ENCODE measurements at regions not wholly inside any gene's neighbourhood (a gene's known extent, or its start where the extent isn't known, plus 50 kb on each side); places are given as distances from the start of the nearest gene placed in this dataset.

GRCh38 chr3:98968347-98968746, 66.9 kb upstream of the DCBLD2 start:
- TF ChIP-seq, protein P1, sequence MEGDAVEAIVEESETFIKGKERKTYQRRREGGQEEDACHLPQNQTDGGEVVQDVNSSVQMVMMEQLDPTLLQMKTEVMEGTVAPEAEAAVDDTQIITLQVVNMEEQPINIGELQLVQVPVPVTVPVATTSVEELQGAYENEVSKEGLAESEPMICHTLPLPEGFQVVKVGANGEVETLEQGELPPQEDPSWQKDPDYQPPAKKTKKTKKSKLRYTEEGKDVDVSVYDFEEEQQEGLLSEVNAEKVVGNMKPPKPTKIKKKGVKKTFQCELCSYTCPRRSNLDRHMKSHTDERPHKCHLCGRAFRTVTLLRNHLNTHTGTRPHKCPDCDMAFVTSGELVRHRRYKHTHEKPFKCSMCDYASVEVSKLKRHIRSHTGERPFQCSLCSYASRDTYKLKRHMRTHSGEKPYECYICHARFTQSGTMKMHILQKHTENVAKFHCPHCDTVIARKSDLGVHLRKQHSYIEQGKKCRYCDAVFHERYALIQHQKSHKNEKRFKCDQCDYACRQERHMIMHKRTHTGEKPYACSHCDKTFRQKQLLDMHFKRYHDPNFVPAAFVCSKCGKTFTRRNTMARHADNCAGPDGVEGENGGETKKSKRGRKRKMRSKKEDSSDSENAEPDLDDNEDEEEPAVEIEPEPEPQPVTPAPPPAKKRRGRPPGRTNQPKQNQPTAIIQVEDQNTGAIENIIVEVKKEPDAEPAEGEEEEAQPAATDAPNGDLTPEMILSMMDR (IDR thresholded peaks at IDR 0.05; ENCODE audit: insufficient read depth, low read length, poor library complexity, severe bottlenecking) = no peak
- TF ChIP-seq EZH2phosphoT487 (conservative IDR thresholded peaks at IDR 0.05; ENCODE audit: low read length) = no peak

Data from SU-DHL-6 (cell line).